NCI-H1694 treated with DMSO at 0.1 percent for 48 hours (cell line): ENCODE measurements at regions not wholly inside any gene's neighbourhood (a gene's known extent, or its start where the extent isn't known, plus 50 kb on each side); places are given as distances from the start of the nearest gene placed in this dataset.
"Not testable (repeated sequence)": the region's sequence is repeated elsewhere in the genome, so short reads cannot be mapped to it uniquely, and the experiment has no call there.

ENCODE experiments used
- DNase-seq: peaks from one replicate; lab custom pipeline; 2025; lab: John Stamatoyannopoulos, UW

GRCh38 chr21:32823296-32823695 is 51.7 kb upstream of the PAXBP1 start:
- DNase-seq = not testable (repeated sequence)

GRCh38 chr21:32824950-32825349 is 53.4 kb upstream of the PAXBP1 start:
- no peak for DNase-seq

GRCh38 chr21:32826329-32827167 is 55.0 kb upstream of the PAXBP1 start:
- DNase-seq = peak; percentile 68

- no peak for DNase-seq
These were observed 57.4 kb upstream of the PAXBP1 start for GRCh38 chr21:32828908-32829307.

- no peak for DNase-seq
These were observed 57.9 kb upstream of the PAXBP1 start for GRCh38 chr21:32829504-32829903.

GRCh38 chr21:32831779-32832178 is 60.2 kb upstream of the PAXBP1 start:
- not testable (repeated sequence) for DNase-seq

GRCh38 chr21:32834211-32834915 is 62.8 kb upstream of the PAXBP1 start:
- no peak for DNase-seq

- no peak for DNase-seq
These were observed 63.3 kb upstream of the PAXBP1 start for GRCh38 chr21:32834916-32835235.

GRCh38 chr21:32842146-32842545 is 70.6 kb upstream of the PAXBP1 start:
- DNase-seq = no peak

- DNase-seq = no peak
These were observed 72.0 kb upstream of the PAXBP1 start for GRCh38 chr21:32843561-32843960.

- no peak for DNase-seq
These were observed 72.5 kb upstream of the PAXBP1 start for GRCh38 chr21:32844076-32844475.

- peak; percentile 52 for DNase-seq
These were observed 73.3 kb upstream of the PAXBP1 start for GRCh38 chr21:32844653-32845436.

- DNase-seq = no peak
These were observed 87.1 kb upstream of the PAXBP1 start for GRCh38 chr21:32858628-32859027.

GRCh38 chr21:32860399-32860798 is 88.8 kb upstream of the PAXBP1 start:
- DNase-seq = no peak

GRCh38 chr21:32861866-32862265 is 90.3 kb upstream of the PAXBP1 start:
- no peak for DNase-seq

- DNase-seq = no peak
These were observed 96.0 kb upstream of the PAXBP1 start for GRCh38 chr21:32867597-32867996.

- DNase-seq = no peak
These were observed 97.3 kb upstream of the PAXBP1 start for GRCh38 chr21:32868631-32869454.

GRCh38 chr21:32869459-32869858 is 97.9 kb upstream of the PAXBP1 start:
- DNase-seq = no peak

- DNase-seq = no peak
These were observed 104.9 kb upstream of the PAXBP1 start for GRCh38 chr21:32876426-32876825.

GRCh38 chr21:32877888-32878287 is 106.3 kb upstream of the PAXBP1 start:
- DNase-seq = not testable (repeated sequence)

GRCh38 chr21:32878661-32879060 is 107.1 kb upstream of the PAXBP1 start:
- no peak for DNase-seq

- DNase-seq = no peak
These were observed 109.9 kb upstream of the PAXBP1 start for GRCh38 chr21:32881458-32881857.
